ENCODE measurements at regions not wholly inside any gene's neighbourhood (a gene's known extent, or its start where the extent isn't known, plus 50 kb on each side); places are given as distances from the start of the nearest gene placed in this dataset.

- Mint-ChIP-seq H3K4me1 (peaks cover 28% of the 10 kb centered on the region), H3K9me3 (no peaks in the 10 kb centered on the region), H3K27me3 (ENCODE audit: low read depth) (no peaks in the 10 kb centered on the region), H3K36me3 (no peaks in the 10 kb centered on the region), H3K4me3 (no peak overlapping the region), H3K27ac (no peak overlapping the region)
- no peak for DNase-seq (ENCODE audit: low spot score)
- POLR2A ChIA-PET, result interaction anchor here (0.6 kb wide), 1 partner anchor 10 kb away, joined by 3 read pairs; no protein-coding TSS in a partner anchor
- CTCF ChIA-PET, result no interaction called here
- ATAC-seq, result no peak
- TF ChIP-seq SP1 (CRISPR knock-in tag; conservative IDR thresholded peaks at IDR 0.05) (no peak), SMAD3 (CRISPR knock-in tag; IDR thresholded peaks at IDR 0.05; ENCODE audit: borderline replicate concordance) (no peak), FOXP4 (CRISPR knock-in tag; IDR thresholded peaks at IDR 0.05) (no peak), E2F4 (CRISPR knock-in tag; IDR thresholded peaks at IDR 0.05; ENCODE audit: borderline replicate concordance, low read depth) (no peak), NR1H2 (CRISPR knock-in tag; IDR thresholded peaks at IDR 0.05) (no peak), STAT6 (CRISPR knock-in tag; conservative IDR thresholded peaks at IDR 0.05; ENCODE audit: low read depth) (no peak), ZNF423 (CRISPR knock-in tag; IDR thresholded peaks at IDR 0.05) (no peak), JAZF1 (CRISPR knock-in tag; IDR thresholded peaks at IDR 0.05) (no peak), OVOL2 (CRISPR knock-in tag; IDR thresholded peaks at IDR 0.05; ENCODE audit: borderline replicate concordance) (no peak), IRF2 (CRISPR knock-in tag; IDR thresholded peaks at IDR 0.05; ENCODE audit: borderline replicate concordance, low read depth) (no peak), ZNF512 (CRISPR knock-in tag; IDR thresholded peaks at IDR 0.05; ENCODE audit: borderline replicate concordance) (no peak), SMAD4 (CRISPR knock-in tag; IDR thresholded peaks at IDR 0.05) (no peak)
- TF ChIP-seq, protein P1, sequence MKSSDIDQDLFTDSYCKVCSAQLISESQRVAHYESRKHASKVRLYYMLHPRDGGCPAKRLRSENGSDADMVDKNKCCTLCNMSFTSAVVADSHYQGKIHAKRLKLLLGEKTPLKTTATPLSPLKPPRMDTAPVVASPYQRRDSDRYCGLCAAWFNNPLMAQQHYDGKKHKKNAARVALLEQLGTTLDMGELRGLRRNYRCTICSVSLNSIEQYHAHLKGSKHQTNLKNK (CRISPR knock-in tag; IDR thresholded peaks at IDR 0.05), result no peak
- TF ChIP-seq, protein P2, sequence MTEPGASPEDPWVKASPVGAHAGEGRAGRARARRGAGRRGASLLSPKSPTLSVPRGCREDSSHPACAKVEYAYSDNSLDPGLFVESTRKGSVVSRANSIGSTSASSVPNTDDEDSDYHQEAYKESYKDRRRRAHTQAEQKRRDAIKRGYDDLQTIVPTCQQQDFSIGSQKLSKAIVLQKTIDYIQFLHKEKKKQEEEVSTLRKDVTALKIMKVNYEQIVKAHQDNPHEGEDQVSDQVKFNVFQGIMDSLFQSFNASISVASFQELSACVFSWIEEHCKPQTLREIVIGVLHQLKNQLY (CRISPR knock-in tag; IDR thresholded peaks at IDR 0.05), result no peak
- TF ChIP-seq, protein P3, sequence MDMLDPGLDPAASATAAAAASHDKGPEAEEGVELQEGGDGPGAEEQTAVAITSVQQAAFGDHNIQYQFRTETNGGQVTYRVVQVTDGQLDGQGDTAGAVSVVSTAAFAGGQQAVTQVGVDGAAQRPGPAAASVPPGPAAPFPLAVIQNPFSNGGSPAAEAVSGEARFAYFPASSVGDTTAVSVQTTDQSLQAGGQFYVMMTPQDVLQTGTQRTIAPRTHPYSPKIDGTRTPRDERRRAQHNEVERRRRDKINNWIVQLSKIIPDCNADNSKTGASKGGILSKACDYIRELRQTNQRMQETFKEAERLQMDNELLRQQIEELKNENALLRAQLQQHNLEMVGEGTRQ (CRISPR knock-in tag; IDR thresholded peaks at IDR 0.05), result no peak
Observed at GRCh38 chr12:66945189-66945817, 266.4 kb upstream of the GRIP1 start.
